ENCODE measurements at regions not wholly inside any gene's neighbourhood (a gene's known extent, or its start where the extent isn't known, plus 50 kb on each side); places are given as distances from the start of the nearest gene placed in this dataset.

- no peak for TF ChIP-seq POLR2A (IDR thresholded peaks at IDR 0.05; ENCODE audit: low read length)
- ChIA-PET POLR2A (no interaction called here), CTCF (no interaction called here)
- Histone ChIP-seq H3K4me2 (no peak overlapping the region), H3K4me3 (no peak overlapping the region), H3K4me1 (no peaks in the 10 kb centered on the region), H3K27ac (no peak overlapping the region), H3K9me3 (no peaks in the 10 kb centered on the region)
- ATAC-seq = no peak
- no peak for FAIRE-seq
- no peak for DNase-seq (ENCODE audit: low read depth in 1 of 2, low spot score in 1 of 2)
- WGBS (ENCODE audit: missing lambda C conversion rate) = 96% methylated on average over 1 of the region's 1 CpG
These were observed 939.5 kb downstream of the EPHA7 start for GRCh38 chr6:92479831-92480230.

- Histone ChIP-seq H3K9me3 (no peaks in the 10 kb centered on the region), H3K4me1 (no peaks in the 10 kb centered on the region), H3K4me3 (no peak overlapping the region), H3K4me2 (no peak overlapping the region), H3K27ac (no peak overlapping the region)
- DNase-seq (ENCODE audit: low read depth in 1 of 2, low spot score in 1 of 2) = no peak
- ChIA-PET CTCF (no interaction called here), POLR2A (no interaction called here)
- ATAC-seq = no peak
- TF ChIP-seq PHF8 (IDR thresholded peaks at IDR 0.05; ENCODE audit: borderline replicate concordance, low read depth) (no peak), CHD2 (IDR thresholded peaks at IDR 0.05; ENCODE audit: low read length, partially characterized antibody) (no peak), RAD21 (conservative IDR thresholded peaks at IDR 0.05 in 1 of 2, IDR thresholded peaks at IDR 0.05 in 1 of 2) (no peak), ELK1 (IDR thresholded peaks at IDR 0.05; ENCODE audit: low read depth, low read length) (no peak), FOXS1 (CRISPR knock-in tag; IDR thresholded peaks at IDR 0.05) (no peak), CBX2 (IDR thresholded peaks at IDR 0.05; ENCODE audit: borderline replicate concordance, low read depth) (no peak), USF2 (IDR thresholded peaks at IDR 0.05) (no peak), EHMT2 (IDR thresholded peaks at IDR 0.05; ENCODE audit: low read depth) (no peak), HES2 (IDR thresholded peaks at IDR 0.05) (no peak), NR3C1 (IDR thresholded peaks at IDR 0.05) (no peak), RNF2 (IDR thresholded peaks at IDR 0.05; ENCODE audit: borderline replicate concordance, low read depth) (no peak), TFCP2L1 (CRISPR knock-in tag; IDR thresholded peaks at IDR 0.05) (no peak), POLR2A (IDR thresholded peaks at IDR 0.05; ENCODE audit: low read length) (no peak), ESRRA (IDR thresholded peaks at IDR 0.05; ENCODE audit: borderline replicate concordance, low read length) (no peak), FOSB (CRISPR knock-in tag; IDR thresholded peaks at IDR 0.05) (no peak), KDM5A (IDR thresholded peaks at IDR 0.05) (no peak), HDAC2 (IDR thresholded peaks at IDR 0.05) (no peak), EP300 (IDR thresholded peaks at IDR 0.05) (no peak), REST (IDR thresholded peaks at IDR 0.05) (no peak)
- FAIRE-seq = no peak
These were observed 946.3 kb downstream of the EPHA7 start for GRCh38 chr6:92473056-92473455.
